ENCODE measurements at regions not wholly inside any gene's neighbourhood (a gene's known extent, or its start where the extent isn't known, plus 50 kb on each side); places are given as distances from the start of the nearest gene placed in this dataset.

- Histone ChIP-seq H3K36me3 (ENCODE audit: control insufficient read depth in 1 of 2, insufficient read depth in 2 of 2, low read length in 2 of 2) (no peaks in the 10 kb centered on the region), H4K12ac (ENCODE audit: low read depth, low read length) (no peak overlapping the region), H3K23ac (ENCODE audit: low read length) (no peak overlapping the region), H2BK12ac (ENCODE audit: low read length) (no peak overlapping the region), H3K4me3 (ENCODE audit: low read depth, low read length) (no peak overlapping the region), H4K8ac (ENCODE audit: low read depth, low read length) (no peak overlapping the region), H3K4me2 (ENCODE audit: low read length) (no peak overlapping the region), H3K4ac (ENCODE audit: low read depth, low read length) (no peak overlapping the region), H3K4me1 (ENCODE audit: control insufficient read depth in 1 of 2, insufficient read depth in 2 of 2, low read length in 2 of 2) (no peaks in the 10 kb centered on the region), H3K27me3 (ENCODE audit: insufficient read depth, low read length) (no peaks in the 10 kb centered on the region), H2AK5ac (ENCODE audit: low read length) (no peak overlapping the region), H3K9ac (ENCODE audit: low read length) (no peak overlapping the region), H2AFZ (ENCODE audit: insufficient read depth, low read length, poor library complexity) (no peak overlapping the region), H3K9me3 (ENCODE audit: insufficient read depth, low read depth, low read length) (peaks cover 1% of the 10 kb centered on the region), H3K14ac (ENCODE audit: low read length) (no peak overlapping the region), H3K79me1 (ENCODE audit: low read length) (no peaks in the 10 kb centered on the region), H3K18ac (ENCODE audit: low read length) (no peak overlapping the region), H2BK120ac (ENCODE audit: insufficient read depth, low read length, poor library complexity) (no peak overlapping the region), H3K27ac (ENCODE audit: low read depth, low read length) (no peak overlapping the region), H3K79me2 (ENCODE audit: control insufficient read depth, insufficient read depth, low read length, poor library complexity) (no peaks in the 10 kb centered on the region), H2BK5ac (ENCODE audit: low read depth, low read length, poor library complexity) (no peak overlapping the region), H4K91ac (ENCODE audit: low read depth, low read length) (no peak overlapping the region)
- DNase-seq = no peak
- WGBS (ENCODE audit: extremely low coverage, insufficient coverage, insufficient read length) = no CpG with 5 or more reads among the region's 1 CpG
These were observed 730.2 kb upstream of the RBFOX1 start for GRCh38 chr16:6602405-6602804.

GRCh38 chr16:6600167-6600566, 732.5 kb upstream of the RBFOX1 start:
- H3K79me2 ChIP-seq (ENCODE audit: control insufficient read depth, insufficient read depth, low read length, poor library complexity) = no peaks in the 10 kb centered on the region
- H3K4me2 ChIP-seq (ENCODE audit: low read length) = no peak overlapping the region
- no peak overlapping the region for H2AFZ ChIP-seq (ENCODE audit: insufficient read depth, low read length, poor library complexity)
- no peak overlapping the region for H2BK5ac ChIP-seq (ENCODE audit: low read depth, low read length, poor library complexity)
- WGBS (ENCODE audit: extremely low coverage, insufficient coverage, insufficient read length) = no CpG with 5 or more reads among the region's 6 CpGs
- peaks cover 1% of the 10 kb centered on the region for H3K9me3 ChIP-seq (ENCODE audit: insufficient read depth, low read depth, low read length)
- H2AK5ac ChIP-seq (ENCODE audit: low read length) = no peak overlapping the region
- no peak for DNase-seq
- no peak overlapping the region for H3K4ac ChIP-seq (ENCODE audit: low read depth, low read length)
- no peak overlapping the region for H2BK120ac ChIP-seq (ENCODE audit: insufficient read depth, low read length, poor library complexity)
- H3K4me3 ChIP-seq (ENCODE audit: low read depth, low read length) = no peak overlapping the region
- H3K4me1 ChIP-seq (ENCODE audit: control insufficient read depth in 1 of 2, insufficient read depth in 2 of 2, low read length in 2 of 2) = no peaks in the 10 kb centered on the region
- no peak overlapping the region for H3K14ac ChIP-seq (ENCODE audit: low read length)
- H4K12ac ChIP-seq (ENCODE audit: low read depth, low read length) = no peak overlapping the region
- no peak overlapping the region for H4K91ac ChIP-seq (ENCODE audit: low read depth, low read length)
- H3K9ac ChIP-seq (ENCODE audit: low read length) = no peak overlapping the region
- no peaks in the 10 kb centered on the region for H3K27me3 ChIP-seq (ENCODE audit: insufficient read depth, low read length)
- no peak overlapping the region for H2BK12ac ChIP-seq (ENCODE audit: low read length)
- no peak overlapping the region for H3K23ac ChIP-seq (ENCODE audit: low read length)
- no peak overlapping the region for H3K27ac ChIP-seq (ENCODE audit: low read depth, low read length)
- H3K36me3 ChIP-seq (ENCODE audit: control insufficient read depth in 1 of 2, insufficient read depth in 2 of 2, low read length in 2 of 2) = no peaks in the 10 kb centered on the region
- H4K8ac ChIP-seq (ENCODE audit: low read depth, low read length) = no peak overlapping the region
- H3K18ac ChIP-seq (ENCODE audit: low read length) = no peak overlapping the region
- H3K79me1 ChIP-seq (ENCODE audit: low read length) = no peaks in the 10 kb centered on the region

- Histone ChIP-seq H2AFZ (ENCODE audit: insufficient read depth, low read length, poor library complexity) (no peak overlapping the region), H3K79me2 (ENCODE audit: control insufficient read depth, insufficient read depth, low read length, poor library complexity) (no peaks in the 10 kb centered on the region), H3K27ac (ENCODE audit: low read depth, low read length) (no peak overlapping the region), H3K4me3 (ENCODE audit: low read depth, low read length) (no peak overlapping the region), H4K8ac (ENCODE audit: low read depth, low read length) (no peak overlapping the region), H2BK5ac (ENCODE audit: low read depth, low read length, poor library complexity) (no peak overlapping the region), H3K4me1 (ENCODE audit: control insufficient read depth in 1 of 2, insufficient read depth in 2 of 2, low read length in 2 of 2) (no peaks in the 10 kb centered on the region), H4K12ac (ENCODE audit: low read depth, low read length) (no peak overlapping the region), H3K79me1 (ENCODE audit: low read length) (no peaks in the 10 kb centered on the region), H3K14ac (ENCODE audit: low read length) (no peak overlapping the region), H4K91ac (ENCODE audit: low read depth, low read length) (no peak overlapping the region), H3K4me2 (ENCODE audit: low read length) (no peak overlapping the region), H3K4ac (ENCODE audit: low read depth, low read length) (no peak overlapping the region), H2BK120ac (ENCODE audit: insufficient read depth, low read length, poor library complexity) (no peak overlapping the region), H2BK12ac (ENCODE audit: low read length) (no peak overlapping the region), H3K27me3 (ENCODE audit: insufficient read depth, low read length) (no peaks in the 10 kb centered on the region), H3K18ac (ENCODE audit: low read length) (no peak overlapping the region), H3K9me3 (ENCODE audit: insufficient read depth, low read depth, low read length) (no peaks in the 10 kb centered on the region), H3K9ac (ENCODE audit: low read length) (no peak overlapping the region), H2AK5ac (ENCODE audit: low read length) (no peak overlapping the region), H3K36me3 (ENCODE audit: control insufficient read depth in 1 of 2, insufficient read depth in 2 of 2, low read length in 2 of 2) (no peaks in the 10 kb centered on the region), H3K23ac (ENCODE audit: low read length) (no peak overlapping the region)
- no CpG with 5 or more reads among the region's 5 CpGs for WGBS (ENCODE audit: extremely low coverage, insufficient coverage, insufficient read length)
- no peak for DNase-seq
These were observed 738.8 kb upstream of the RBFOX1 start for GRCh38 chr16:6593799-6594198.

GRCh38 chr16:6576606-6577005, 756.0 kb upstream of the RBFOX1 start:
- Histone ChIP-seq H3K9ac (ENCODE audit: low read length) (no peak overlapping the region), H4K91ac (ENCODE audit: low read depth, low read length) (no peak overlapping the region), H3K23ac (ENCODE audit: low read length) (no peak overlapping the region), H2AK5ac (ENCODE audit: low read length) (no peak overlapping the region), H4K12ac (ENCODE audit: low read depth, low read length) (no peak overlapping the region), H3K4me1 (ENCODE audit: control insufficient read depth in 1 of 2, insufficient read depth in 2 of 2, low read length in 2 of 2) (no peaks in the 10 kb centered on the region), H3K27me3 (ENCODE audit: insufficient read depth, low read length) (no peaks in the 10 kb centered on the region), H3K14ac (ENCODE audit: low read length) (no peak overlapping the region), H3K4ac (ENCODE audit: low read depth, low read length) (no peak overlapping the region), H3K18ac (ENCODE audit: low read length) (no peak overlapping the region), H2BK120ac (ENCODE audit: insufficient read depth, low read length, poor library complexity) (no peak overlapping the region), H3K4me2 (ENCODE audit: low read length) (no peak overlapping the region), H4K8ac (ENCODE audit: low read depth, low read length) (no peak overlapping the region), H2BK12ac (ENCODE audit: low read length) (no peak overlapping the region), H3K4me3 (ENCODE audit: low read depth, low read length) (no peak overlapping the region), H3K36me3 (ENCODE audit: control insufficient read depth in 1 of 2, insufficient read depth in 2 of 2, low read length in 2 of 2) (no peaks in the 10 kb centered on the region), H3K79me2 (ENCODE audit: control insufficient read depth, insufficient read depth, low read length, poor library complexity) (no peaks in the 10 kb centered on the region), H2AFZ (ENCODE audit: insufficient read depth, low read length, poor library complexity) (no peak overlapping the region), H3K79me1 (ENCODE audit: low read length) (no peaks in the 10 kb centered on the region), H2BK5ac (ENCODE audit: low read depth, low read length, poor library complexity) (no peak overlapping the region), H3K9me3 (ENCODE audit: insufficient read depth, low read depth, low read length) (no peaks in the 10 kb centered on the region), H3K27ac (ENCODE audit: low read depth, low read length) (no peak overlapping the region)
- DNase-seq = no peak
- WGBS (ENCODE audit: extremely low coverage, insufficient coverage, insufficient read length) = no CpG with 5 or more reads among the region's 3 CpGs
